Peyer's patch (tissue), 4 donors: ENCODE measurements at regions not wholly inside any gene's neighbourhood (a gene's known extent, or its start where the extent isn't known, plus 50 kb on each side); places are given as distances from the start of the nearest gene placed in this dataset.

Experiments
- POLR2A ChIP-seq, 2 donors: fragments of 450-650 bp; IDR thresholded peaks; one replicate each; pipeline ENCODE4 v1.5.1; 2017; ENCODE audit warnings: antibody characterized with exemption in 2 of 2, mild to moderate bottlenecking in 2 of 2, moderate library complexity in 2 of 2
- TF ChIP-seq, protein P1 (sequence below), 6 experiments: fragments of 450-650 bp in 4 of 6; fragments of 200-600 bp in 2 of 6; sonication (generic) in 1 of 6; IDR thresholded peaks; one replicate each; pipeline ENCODE4 v1.5.1; 2017 to 2019; ENCODE audit warnings: antibody characterized with exemption in 6 of 6, mild to moderate bottlenecking in 3 of 6, moderate library complexity in 1 of 6

DNA sequence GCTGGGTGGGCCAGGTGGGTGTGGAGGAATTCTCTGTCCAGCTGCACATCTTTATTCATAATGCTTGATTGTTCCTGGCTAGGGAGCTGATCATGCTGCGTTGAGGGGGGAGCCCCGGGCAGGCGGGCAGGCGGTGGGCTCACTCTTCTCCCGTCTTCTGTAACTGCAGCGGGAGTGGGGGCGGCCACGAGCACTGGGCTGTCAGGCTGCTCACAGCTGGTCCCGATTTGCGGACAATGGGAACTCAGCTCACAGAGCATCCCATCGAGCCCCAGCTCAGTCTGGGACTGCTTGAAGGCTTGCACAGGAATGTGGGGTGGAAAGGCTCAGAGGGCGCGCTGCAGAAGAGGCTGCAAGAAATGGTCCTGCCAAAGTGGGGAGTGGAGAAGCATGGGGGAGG is 63.8 kb downstream of the EFNB1 start:
- TF ChIP-seq, protein P1, sequence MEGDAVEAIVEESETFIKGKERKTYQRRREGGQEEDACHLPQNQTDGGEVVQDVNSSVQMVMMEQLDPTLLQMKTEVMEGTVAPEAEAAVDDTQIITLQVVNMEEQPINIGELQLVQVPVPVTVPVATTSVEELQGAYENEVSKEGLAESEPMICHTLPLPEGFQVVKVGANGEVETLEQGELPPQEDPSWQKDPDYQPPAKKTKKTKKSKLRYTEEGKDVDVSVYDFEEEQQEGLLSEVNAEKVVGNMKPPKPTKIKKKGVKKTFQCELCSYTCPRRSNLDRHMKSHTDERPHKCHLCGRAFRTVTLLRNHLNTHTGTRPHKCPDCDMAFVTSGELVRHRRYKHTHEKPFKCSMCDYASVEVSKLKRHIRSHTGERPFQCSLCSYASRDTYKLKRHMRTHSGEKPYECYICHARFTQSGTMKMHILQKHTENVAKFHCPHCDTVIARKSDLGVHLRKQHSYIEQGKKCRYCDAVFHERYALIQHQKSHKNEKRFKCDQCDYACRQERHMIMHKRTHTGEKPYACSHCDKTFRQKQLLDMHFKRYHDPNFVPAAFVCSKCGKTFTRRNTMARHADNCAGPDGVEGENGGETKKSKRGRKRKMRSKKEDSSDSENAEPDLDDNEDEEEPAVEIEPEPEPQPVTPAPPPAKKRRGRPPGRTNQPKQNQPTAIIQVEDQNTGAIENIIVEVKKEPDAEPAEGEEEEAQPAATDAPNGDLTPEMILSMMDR (IDR thresholded peaks at IDR 0.05), result no peak
- no peak for TF ChIP-seq POLR2A (IDR thresholded peaks at IDR 0.05)
